HepG2 (cell line): ENCODE measurements at regions not wholly inside any gene's neighbourhood (a gene's known extent, or its start where the extent isn't known, plus 50 kb on each side); places are given as distances from the start of the nearest gene placed in this dataset.

Source experiments
- ATAC-seq: fragments of 200-7000 bp; cut with Tn5 transposase; 3 replicates; pipeline ENCODE4 v1.9.1; 2020; ENCODE audit warnings: mild to moderate bottlenecking, moderate library complexity
- BruUV-seq: library from RNA; stranded (reverse); fragments of 400-500 nt; replicated peaks from 2 replicates; lab custom pipeline; 2021; lab: Mats Ljungman, UMichigan
- CTCF ChIA-PET: fragments of 300-600 bp; formaldehyde crosslinking; extraction: SDS; loops from one replicate; lab custom pipeline; 2021; ENCODE audit warnings: low total read pairs, inconsistent platforms, low intra/inter-chr PET ratio; lab: Yijun Ruan, JAX
- POLR2A ChIA-PET: fragments of 350-600 bp; sonication (Branson Sonifier 250); formaldehyde crosslinking; loops from one replicate; lab custom pipeline; 2020; ENCODE audit warnings: antibody characterized with exemption, inconsistent platforms; lab: Yijun Ruan, JAX
- DNase-seq: peaks from one replicate; pipeline ENCODE4 v3.0.0-alpha.2; 2015; ENCODE audit warnings: low spot score
- FAIRE-seq: peaks from 3 replicates; lab custom pipeline; 2011; peaks lifted over from hg19 to GRCh38; lab: Jason Lieb, UNC
- H2AFZ ChIP-seq: one replicate; pipeline ENCODE4 v1.6.1; 2011; ENCODE audit warnings: low read length, inconsistent platforms
- H3K27ac ChIP-seq: fragments of 300-600 bp; 3 replicates; pipeline ENCODE4 v1.8.0; 2011; ENCODE audit warnings: mixed run types, mild to moderate bottlenecking, mixed read lengths, low read length, inconsistent platforms; ENCODE audit not compliant: insufficient read depth; ENCODE audit errors: extremely low read length
- H3K27me3 ChIP-seq, 2 experiments: fragments of 200-600 bp in 1 of 2; 2 replicates in 1 of 2; 3 replicates in 1 of 2; pipeline versions ENCODE4 v1.6.0 to v1.8.0; 2011; ENCODE audit warnings: low read length in 2 of 2, mild to moderate bottlenecking in 2 of 2, moderate library complexity in 2 of 2, inconsistent platforms in 1 of 2; ENCODE audit not compliant: insufficient read depth in 2 of 2, control insufficient read depth in 1 of 2
- H3K36me3 ChIP-seq, 2 experiments: fragments of 200-600 bp in 1 of 2; replicated peaks in 1 of 2; 2 replicates in 1 of 2; 3 replicates in 1 of 2; pipeline versions ENCODE4 v1.5.1 to v1.8.0; 2011; ENCODE audit warnings: low read length in 2 of 2, inconsistent platforms in 1 of 2; ENCODE audit not compliant: insufficient read depth in 2 of 2, control insufficient read depth in 1 of 2
- H3K4me1 ChIP-seq: 2 replicates; pipeline ENCODE4 v1.5.1; 2012; ENCODE audit warnings: low read length, inconsistent platforms; ENCODE audit not compliant: insufficient read depth
- H3K4me2 ChIP-seq: 2 replicates; pipeline ENCODE4 v1.6.0; 2011; ENCODE audit warnings: low read depth, low read length, inconsistent platforms
- H3K4me3 ChIP-seq, 3 experiments: fragments of 200-600 bp in 1 of 3; sonication (generic), shearing (Covaris generic) in 1 of 3; replicated peaks in 1 of 3; 2 replicates each; pipeline ENCODE4 v1.5.1; 2011 to 2016; ENCODE audit warnings: low read length in 3 of 3, inconsistent platforms in 2 of 3, low read depth in 2 of 3, mild to moderate bottlenecking in 2 of 3, control low read depth in 1 of 3, mixed read lengths in 1 of 3; ENCODE audit not compliant: insufficient read depth in 1 of 3
- H3K79me2 ChIP-seq: one replicate; pipeline ENCODE4 v1.6.1; 2011; ENCODE audit warnings: low read length, inconsistent platforms; ENCODE audit not compliant: insufficient read depth
- H3K9ac ChIP-seq: 2 replicates; pipeline ENCODE4 v1.6.0; 2011; ENCODE audit warnings: mild to moderate bottlenecking, low read depth, low read length, inconsistent platforms; ENCODE audit not compliant: insufficient read depth
- H3K9me3 ChIP-seq: 2 replicates; pipeline ENCODE4 v1.5.1; 2012; ENCODE audit warnings: mild to moderate bottlenecking, low read length
- H4K20me1 ChIP-seq: 2 replicates; pipeline ENCODE4 v1.6.0; 2011; ENCODE audit warnings: inconsistent platforms, mild to moderate bottlenecking, low read length, moderate library complexity; ENCODE audit not compliant: insufficient read depth
- ATF7 ChIP-seq, 2 experiments: fragments of 450-650 bp in 1 of 2; sonication (generic) in 1 of 2; formaldehyde crosslinking in 1 of 2; IDR thresholded peaks; 2 replicates each; pipeline versions ENCODE4 v1.4.0 to v1.6.1; 2016 to 2020; ENCODE audit warnings: antibody characterized with exemption in 1 of 2, mild to moderate bottlenecking in 1 of 2, missing genetic modification reagents in 1 of 2
- BRCA1 ChIP-seq: sonication (generic); formaldehyde crosslinking; IDR thresholded peaks from 2 replicates; pipeline ENCODE4 v1.4.0; 2020; ENCODE audit warnings: missing genetic modification reagents
- CREB1 ChIP-seq, 2 experiments: fragments of 450-650 bp in 1 of 2; IDR thresholded peaks; 2 replicates each; pipeline ENCODE4 v1.6.1; 2016 to 2017; ENCODE audit warnings: control low read depth in 1 of 2, mild to moderate bottlenecking in 1 of 2, missing compliant biosample characterization in 1 of 2, missing genetic modification characterization in 1 of 2
- HOXA9 ChIP-seq: sonication (generic); formaldehyde crosslinking; IDR thresholded peaks from 2 replicates; pipeline ENCODE4 v1.8.1; 2022; ENCODE audit warnings: missing genetic modification reagents, mild to moderate bottlenecking, moderate library complexity, borderline replicate concordance
- MAFK ChIP-seq, 2 experiments: IDR thresholded peaks in 1 of 2; conservative IDR thresholded peaks in 1 of 2; 2 replicates each; pipeline ENCODE4 v1.6.1; 2011; ENCODE audit warnings: improper control_type of control experiment in 2 of 2, low read length in 2 of 2
- MIXL1 ChIP-seq: IDR thresholded peaks from 2 replicates; pipeline ENCODE4 v1.6.1; 2016
- POLR2G ChIP-seq: fragments of 200-400 bp; formaldehyde crosslinking; IDR thresholded peaks from 2 replicates; pipeline ENCODE4 v1.6.1; 2018; ENCODE audit warnings: mild to moderate bottlenecking, low read depth, low read length, moderate library complexity
- RNF2 ChIP-seq: fragments of 450-650 bp; conservative IDR thresholded peaks from 2 replicates; pipeline ENCODE4 v1.6.1; 2016; ENCODE audit warnings: low read depth
- SAFB2 ChIP-seq: sonication (generic); formaldehyde crosslinking; IDR thresholded peaks from 2 replicates; pipeline ENCODE4 v1.5.1; 2020; ENCODE audit warnings: missing genetic modification reagents, low read depth, mild to moderate bottlenecking, borderline replicate concordance
- SALL1 ChIP-seq: sonication (generic); formaldehyde crosslinking; IDR thresholded peaks from 2 replicates; pipeline ENCODE4 v1.8.0; 2022; ENCODE audit warnings: mild to moderate bottlenecking, missing genetic modification reagents
- SMAD9 ChIP-seq: sonication (generic); formaldehyde crosslinking; IDR thresholded peaks from 2 replicates; pipeline ENCODE4 v1.5.1; 2020; ENCODE audit warnings: mild to moderate bottlenecking, missing genetic modification reagents
- SRSF1 ChIP-seq: fragments of 200-400 bp; formaldehyde crosslinking; optimal IDR thresholded peaks from 2 replicates; pipeline ENCODE3; 2017; ENCODE audit warnings: mild to moderate bottlenecking, low read depth, low read length, moderate library complexity
- SYNCRIP ChIP-seq: fragments of 200-400 bp; formaldehyde crosslinking; IDR thresholded peaks from 2 replicates; pipeline ENCODE4 v1.6.1; 2018; ENCODE audit warnings: mild to moderate bottlenecking, low read depth, low read length; ENCODE audit not compliant: insufficient read depth
- TFDP1 ChIP-seq: IDR thresholded peaks from 2 replicates; pipeline ENCODE4 v1.6.1; 2016; ENCODE audit warnings: missing compliant biosample characterization, missing genetic modification reagents, borderline replicate concordance
- ZNF7 ChIP-seq: IDR thresholded peaks from 2 replicates; pipeline ENCODE4 v1.6.1; 2016; ENCODE audit warnings: missing biosample characterization, missing genetic modification reagents
- WGBS: methylation state at CpG from one replicate; pipeline ENCODE4 v1.1.6; 2017; ENCODE audit warnings: low lambda C conversion rate; 5-methylcytosine and 5-hydroxymethylcytosine counted together
- in situ Hi-C: cut with HindIII; loops from 2 replicates; pipeline ENCODE4 v1.10.0; 2017; ENCODE audit warnings: low pct_unique_long_range_greater_than_20kb; ENCODE audit not compliant: extremely low pct_ligation_motif_present
- intact Hi-C: fragments of 100-400 bp; cut with micrococcal nuclease; formaldehyde crosslinking; loops from one replicate; pipeline ENCODE4 v1.10.0; 2022; ENCODE audit not compliant: unreplicated experiment
- TF ChIP-seq, protein P1 (sequence below): IDR thresholded peaks from 2 replicates; pipeline ENCODE4 v1.6.1; 2016; ENCODE audit warnings: missing compliant biosample characterization, missing genetic modification reagents, borderline replicate concordance
- TF ChIP-seq, protein P2 (sequence below): sonication (generic); formaldehyde crosslinking; IDR thresholded peaks from 2 replicates; pipeline ENCODE4 v1.8.1; 2023; ENCODE audit warnings: mild to moderate bottlenecking, inconsistent platforms, moderate library complexity, missing genetic modification reagents, borderline replicate concordance
- TF ChIP-seq, protein P3 (sequence below): IDR thresholded peaks from 2 replicates; pipeline ENCODE4 v1.6.1; 2016

- TF ChIP-seq, protein P1, sequence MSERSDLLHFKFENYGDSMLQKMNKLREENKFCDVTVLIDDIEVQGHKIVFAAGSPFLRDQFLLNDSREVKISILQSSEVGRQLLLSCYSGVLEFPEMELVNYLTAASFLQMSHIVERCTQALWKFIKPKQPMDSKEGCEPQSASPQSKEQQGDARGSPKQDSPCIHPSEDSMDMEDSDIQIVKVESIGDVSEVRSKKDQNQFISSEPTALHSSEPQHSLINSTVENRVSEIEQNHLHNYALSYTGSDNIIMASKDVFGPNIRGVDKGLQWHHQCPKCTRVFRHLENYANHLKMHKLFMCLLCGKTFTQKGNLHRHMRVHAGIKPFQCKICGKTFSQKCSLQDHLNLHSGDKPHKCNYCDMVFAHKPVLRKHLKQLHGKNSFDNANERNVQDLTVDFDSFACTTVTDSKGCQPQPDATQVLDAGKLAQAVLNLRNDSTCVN (CRISPR knock-in tag): no peak
- TF ChIP-seq SRSF1 (no peak), ZNF7 (CRISPR knock-in tag) (no peak), SAFB2 (CRISPR knock-in tag) (no peak), POLR2G (no peak), RNF2 (no peak), CREB1 (IDR thresholded peaks at IDR 0.05) (no peak), CREB1 (CRISPR knock-in tag; IDR thresholded peaks at IDR 0.05) (no peak), BRCA1 (CRISPR knock-in tag) (no peak), ATF7 (IDR thresholded peaks at IDR 0.05) (no peak), ATF7 (CRISPR knock-in tag; IDR thresholded peaks at IDR 0.05) (no peak)
- TF ChIP-seq, protein P2, sequence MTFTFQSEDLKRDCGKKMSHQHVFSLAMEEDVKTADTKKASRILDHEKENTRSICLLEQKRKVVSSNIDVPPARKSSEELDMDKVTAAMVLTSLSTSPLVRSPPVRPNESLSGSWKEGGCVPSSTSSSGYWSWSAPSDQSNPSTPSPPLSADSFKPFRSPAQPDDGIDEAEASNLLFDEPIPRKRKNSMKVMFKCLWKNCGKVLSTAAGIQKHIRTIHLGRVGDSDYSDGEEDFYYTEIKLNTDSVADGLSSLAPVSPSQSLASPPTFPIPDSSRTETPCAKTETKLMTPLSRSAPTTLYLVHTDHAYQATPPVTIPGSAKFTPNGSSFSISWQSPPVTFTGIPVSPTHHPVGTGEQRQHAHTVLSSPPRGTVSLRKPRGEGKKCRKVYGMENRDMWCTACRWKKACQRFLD (CRISPR knock-in tag): no peak
Observed at GRCh38 chr15:53835309-53835708, 75.8 kb upstream of the WDR72 start (continued).

DNA sequence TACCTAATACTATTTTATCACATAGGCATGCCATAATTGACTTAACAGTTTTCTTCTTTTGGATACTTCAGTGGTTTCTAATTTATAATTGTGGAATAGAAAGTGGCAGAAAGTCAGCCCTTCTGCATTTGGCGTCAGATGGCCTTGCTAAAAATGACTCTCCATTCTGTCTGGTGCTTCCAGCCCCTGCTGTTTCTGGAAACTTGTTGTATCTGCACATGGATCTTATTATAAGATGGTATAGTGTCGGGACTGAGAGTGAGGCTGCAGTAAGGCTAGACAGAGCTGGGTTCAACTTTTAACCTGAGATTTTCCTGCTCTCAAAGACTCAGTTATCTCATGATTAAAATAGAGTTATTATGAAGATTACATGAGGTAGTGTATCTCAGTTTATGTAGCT lies 74.8 kb upstream of the WDR72 start:
- Histone ChIP-seq H3K9me3 (no peaks in the 10 kb centered on the region), H3K36me3 (no peaks in the 10 kb centered on the region), H2AFZ (peak overlapping the region; percentile 7), H3K4me1 (peaks cover 84% of the 10 kb centered on the region), H3K4me2 (no peak overlapping the region), H3K9ac (no peak overlapping the region), H3K27me3 (no peaks in the 10 kb centered on the region), H3K79me2 (no peaks in the 10 kb centered on the region), H3K27ac (peak overlapping the region; percentile 99), H4K20me1 (no peaks in the 10 kb centered on the region), H3K4me3 (no peak overlapping the region)
- ChIA-PET CTCF (no interaction called here), POLR2A (no interaction called here)
- ATAC-seq (no peak), DNase-seq (no peak), FAIRE-seq (no peak)
- intact Hi-C loops (loop anchor here (10.0 kb wide), 1 partner anchor 379 kb away; no protein-coding TSS in a partner anchor), in situ Hi-C loops (loop anchor here (25.0 kb wide), 1 partner anchor 372 kb away; no protein-coding TSS in a partner anchor)
- BruUV-seq: no TSS peak
- 98% methylated on average over 2 of the region's 2 CpGs for WGBS
- TF ChIP-seq SALL1 (CRISPR knock-in tag): no peak
- TF ChIP-seq MIXL1 (CRISPR knock-in tag): no peak
- TF ChIP-seq HOXA9 (CRISPR knock-in tag): no peak
- no peak for TF ChIP-seq SYNCRIP
- TF ChIP-seq, protein P3, sequence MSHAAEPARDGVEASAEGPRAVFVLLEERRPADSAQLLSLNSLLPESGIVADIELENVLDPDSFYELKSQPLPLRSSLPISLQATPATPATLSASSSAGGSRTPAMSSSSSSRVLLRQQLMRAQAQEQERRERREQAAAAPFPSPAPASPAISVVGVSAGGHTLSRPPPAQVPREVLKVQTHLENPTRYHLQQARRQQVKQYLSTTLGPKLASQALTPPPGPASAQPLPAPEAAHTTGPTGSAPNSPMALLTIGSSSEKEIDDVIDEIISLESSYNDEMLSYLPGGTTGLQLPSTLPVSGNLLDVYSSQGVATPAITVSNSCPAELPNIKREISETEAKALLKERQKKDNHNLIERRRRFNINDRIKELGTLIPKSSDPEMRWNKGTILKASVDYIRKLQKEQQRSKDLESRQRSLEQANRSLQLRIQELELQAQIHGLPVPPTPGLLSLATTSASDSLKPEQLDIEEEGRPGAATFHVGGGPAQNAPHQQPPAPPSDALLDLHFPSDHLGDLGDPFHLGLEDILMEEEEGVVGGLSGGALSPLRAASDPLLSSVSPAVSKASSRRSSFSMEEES (CRISPR knock-in tag): no peak
- TF ChIP-seq SMAD9 (CRISPR knock-in tag): no peak
- TF ChIP-seq TFDP1 (CRISPR knock-in tag): no peak
- TF ChIP-seq MAFK (conservative IDR thresholded peaks at IDR 0.05 in 1 of 2, IDR thresholded peaks at IDR 0.05 in 1 of 2; ENCODE audit: low read length in 2 of 2): no peak
